HG03378 (cell line): ENCODE measurements at regions not wholly inside any gene's neighbourhood (a gene's known extent, or its start where the extent isn't known, plus 50 kb on each side); places are given as distances from the start of the nearest gene placed in this dataset.

ENCODE experiments used
- ATAC-seq: cut with Tn5 transposase; IDR thresholded peaks from one replicate; pipeline ENCODE4 v1.9.1; 2021; ENCODE audit warnings: mild to moderate bottlenecking, moderate library complexity; ENCODE audit not compliant: unreplicated experiment

DNA sequence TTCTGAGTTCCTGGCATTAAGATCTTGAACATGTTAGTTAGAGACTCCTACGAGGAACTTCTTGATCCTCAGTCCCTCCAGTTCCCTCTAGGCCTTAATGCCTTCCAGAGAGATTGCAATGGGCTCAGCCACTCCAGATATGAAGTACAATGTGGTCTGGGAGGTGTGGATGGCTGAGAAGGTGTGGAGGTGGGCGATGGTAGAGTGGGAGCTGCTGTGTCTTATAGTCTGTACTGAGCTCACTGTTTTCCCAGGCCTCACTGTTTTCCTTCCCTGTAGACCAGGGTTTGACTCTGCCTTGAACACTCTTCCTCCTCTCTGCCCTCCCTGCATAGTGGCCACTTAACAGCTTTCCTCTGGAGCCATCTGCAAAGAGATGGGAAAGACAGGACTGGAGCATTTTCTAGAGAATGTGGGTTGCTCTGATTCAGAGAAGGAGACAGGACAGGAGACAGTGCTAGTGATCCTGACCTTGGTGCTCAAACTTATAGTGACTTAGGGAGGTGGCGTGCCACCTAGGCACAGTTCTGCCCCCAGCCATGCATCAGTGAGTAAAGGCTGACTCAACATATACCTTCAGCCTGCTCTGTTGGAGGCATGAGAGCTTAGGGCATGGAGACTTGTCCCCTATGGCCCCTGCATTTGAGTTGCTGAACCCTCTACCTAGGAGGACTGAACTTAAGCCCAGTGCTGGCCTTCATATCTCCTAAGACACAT, 129.7 kb downstream of the TDRD15 start:
- ATAC-seq, result no peak

- ATAC-seq, result no peak
Observed at GRCh38 chr2:21254170-21254965, 130.6 kb downstream of the TDRD15 start.

- ATAC-seq, result peak; percentile 86
Observed at GRCh38 chr2:21256006-21256405, 132.2 kb downstream of the TDRD15 start.

DNA sequence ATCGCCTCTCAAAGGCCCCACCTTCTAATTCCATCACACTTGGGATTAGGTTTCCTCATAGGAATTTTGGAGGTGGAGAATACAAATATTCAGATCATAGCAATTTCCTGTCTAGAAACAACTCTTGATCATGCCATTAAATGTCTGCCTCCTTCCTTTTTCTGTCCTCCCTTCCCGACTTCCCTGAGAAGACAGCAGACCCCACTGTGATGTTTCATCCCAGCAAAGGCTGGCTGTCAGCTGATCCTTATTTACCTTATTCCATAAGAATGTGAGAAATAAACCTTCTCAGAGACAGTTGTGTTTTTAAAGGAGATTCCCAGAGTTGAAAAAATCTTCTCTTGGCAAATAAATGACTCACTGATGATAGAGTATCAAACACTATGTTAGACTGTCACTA, 133.9 kb downstream of the TDRD15 start:
- ATAC-seq, result no peak

DNA sequence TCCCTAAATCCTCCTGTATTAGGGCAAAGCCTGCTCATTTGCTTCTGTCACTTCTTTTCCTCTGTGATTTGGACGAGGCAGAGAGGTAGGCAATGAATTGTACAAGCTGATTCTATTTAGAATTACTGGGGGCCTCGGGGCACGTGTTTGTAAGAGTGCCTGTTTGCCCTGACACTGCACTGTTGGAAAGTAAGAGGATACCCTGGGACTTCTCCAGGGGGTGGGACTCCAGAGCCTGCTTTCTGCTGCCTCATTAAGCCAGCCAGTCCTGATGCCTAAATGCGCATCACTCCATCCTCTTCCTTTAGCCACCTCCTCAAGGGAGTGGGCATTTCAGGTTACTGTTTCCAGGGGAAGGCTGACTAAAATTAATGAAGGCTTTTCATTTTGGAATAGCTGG, 134.3 kb downstream of the TDRD15 start:
- ATAC-seq, result no peak

GRCh38 chr2:21260311-21260710, 136.5 kb downstream of the TDRD15 start:
- no peak for ATAC-seq

DNA sequence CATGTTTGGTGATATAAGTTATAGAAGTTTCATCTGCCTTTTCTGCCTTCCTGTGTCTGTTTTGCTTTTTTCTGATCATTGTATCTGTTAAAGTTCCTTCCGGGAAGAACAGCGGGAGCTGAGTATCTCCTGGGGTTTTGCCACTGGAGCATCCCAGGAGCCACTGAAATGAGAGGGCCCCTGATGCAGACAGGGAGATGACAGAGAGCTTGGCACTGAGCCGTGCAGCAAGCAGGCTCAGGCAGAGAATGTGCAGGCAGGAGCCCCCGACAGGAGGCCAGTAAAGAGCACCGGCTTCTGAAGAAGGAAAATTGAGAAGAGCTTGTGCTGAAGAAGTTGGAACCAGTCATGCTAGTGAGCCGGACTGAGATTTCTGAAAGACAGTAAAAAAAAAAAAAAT, 137.8 kb downstream of the TDRD15 start:
- no peak for ATAC-seq

- no peak for ATAC-seq
Observed at GRCh38 chr2:21262426-21262940, 138.7 kb downstream of the TDRD15 start.

GRCh38 chr2:21263622-21264021, 139.9 kb downstream of the TDRD15 start:
- ATAC-seq, result no peak

DNA sequence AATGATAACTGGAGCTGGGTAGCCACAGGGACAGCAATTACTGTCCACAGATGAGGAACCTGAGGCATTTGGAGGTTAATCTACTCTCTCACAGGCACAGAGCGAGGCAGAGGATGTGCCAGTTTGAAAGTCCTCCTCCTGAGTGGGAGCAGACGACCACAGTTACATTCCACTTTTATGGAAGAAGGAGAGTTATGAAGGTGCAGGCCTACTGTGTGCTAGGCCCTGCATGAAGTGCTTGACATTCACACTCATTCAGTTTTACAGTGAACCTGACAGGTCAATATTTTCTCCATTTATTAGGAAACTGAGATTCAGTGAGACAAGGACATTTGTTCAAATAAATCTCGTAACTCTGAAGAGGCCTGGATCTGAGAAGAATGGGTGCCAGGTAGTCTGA, 142.0 kb downstream of the TDRD15 start:
- ATAC-seq, result no peak

- no peak for ATAC-seq
Observed at GRCh38 chr2:21267232-21267835, 143.6 kb downstream of the TDRD15 start.

- ATAC-seq, result peak; percentile 19
Observed at GRCh38 chr2:21268197-21268877, 144.6 kb downstream of the TDRD15 start.

- ATAC-seq, result peak; percentile 63
Observed at GRCh38 chr2:21268878-21269224, 145.1 kb downstream of the TDRD15 start.

GRCh38 chr2:21269382-21269781, 145.6 kb downstream of the TDRD15 start:
- ATAC-seq, result no peak

GRCh38 chr2:21270083-21270491, 146.3 kb downstream of the TDRD15 start:
- no peak for ATAC-seq

DNA sequence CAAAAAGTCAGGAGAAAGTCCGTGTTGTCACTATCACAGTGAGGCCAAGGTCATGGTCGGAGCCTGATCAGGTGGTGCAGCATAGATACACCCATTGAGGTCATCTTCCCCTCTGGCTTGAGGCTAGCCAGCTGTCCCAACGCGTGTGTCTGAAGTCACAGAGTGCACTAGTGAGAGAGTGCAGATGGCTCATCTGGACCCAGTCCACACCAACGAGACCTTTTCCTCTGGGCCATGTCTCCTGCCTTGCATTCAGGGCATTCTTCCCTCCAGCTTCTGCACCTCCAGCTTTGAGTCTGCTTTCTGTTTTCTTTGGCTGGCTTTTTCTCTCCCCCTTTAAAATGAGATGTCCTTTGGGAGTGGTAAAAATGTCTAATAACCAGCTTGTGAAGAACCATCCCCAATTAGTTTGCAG, 146.9 kb downstream of the TDRD15 start:
- ATAC-seq, result no peak

DNA sequence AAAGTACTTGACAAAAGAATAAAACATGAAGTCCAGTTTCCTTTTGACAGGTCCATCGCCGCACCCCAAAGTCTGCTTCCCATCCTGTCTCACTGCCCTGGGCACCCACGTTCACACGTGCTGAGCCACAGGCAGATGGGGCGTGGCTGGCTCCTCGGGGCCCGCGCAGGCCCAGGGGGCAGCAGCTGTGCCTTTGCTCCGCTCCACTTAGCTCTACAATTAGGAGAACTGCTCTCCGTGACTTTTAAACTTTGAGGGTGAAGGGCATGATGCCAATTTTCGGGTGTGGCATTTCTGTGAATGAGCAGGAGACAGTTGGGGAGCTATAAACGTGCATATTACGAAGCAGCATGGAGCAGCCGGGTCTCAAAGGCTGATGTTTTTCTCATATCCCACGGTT, 152.4 kb downstream of the TDRD15 start:
- no peak for ATAC-seq

- no peak for ATAC-seq
Observed at GRCh38 chr2:21277068-21278056, 153.6 kb downstream of the TDRD15 start.

DNA sequence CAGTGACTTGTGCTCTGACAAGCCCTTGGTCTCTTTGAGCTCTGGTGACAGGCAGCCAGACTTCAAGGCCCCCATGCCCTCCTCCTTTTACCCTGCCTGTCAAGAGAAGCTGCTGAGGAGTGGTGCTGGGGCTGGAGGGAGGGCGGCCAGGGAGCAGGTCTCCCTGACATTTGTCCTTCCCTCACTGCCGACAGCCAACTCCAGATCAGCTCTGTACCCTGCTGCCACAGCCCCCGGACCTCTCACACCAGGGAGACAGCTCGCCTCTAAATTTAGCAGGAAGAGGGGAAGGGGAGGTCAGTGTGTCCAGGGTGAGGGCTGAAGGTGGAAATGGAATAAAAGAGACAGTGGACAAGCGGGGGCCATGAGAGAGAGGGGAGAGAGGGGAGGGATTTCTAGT, 155.8 kb downstream of the TDRD15 start:
- no peak for ATAC-seq

- no peak for ATAC-seq
Observed at GRCh38 chr2:21280793-21281192, 157.0 kb downstream of the TDRD15 start.
